ENCODE measurements at regions not wholly inside any gene's neighbourhood (a gene's known extent, or its start where the extent isn't known, plus 50 kb on each side); places are given as distances from the start of the nearest gene placed in this dataset.
"Not testable (repeated sequence)": the region's sequence is repeated elsewhere in the genome, so short reads cannot be mapped to it uniquely, and the experiment has no call there.

GRCh38 chr7:113198226-113198625, 79.9 kb upstream of the SMIM30 start:
- no peak for DNase-seq (ENCODE audit: low spot score)
- no peak for TF ChIP-seq CTCF (IDR thresholded peaks at IDR 0.05; ENCODE audit: extremely low read depth, missing control alignments)

- TF ChIP-seq CTCF (IDR thresholded peaks at IDR 0.05; ENCODE audit: extremely low read depth, missing control alignments): no peak
Measured at GRCh38 chr7:113197274-113197673, 78.9 kb upstream of the SMIM30 start.

GRCh38 chr7:113188396-113188795, 70.0 kb upstream of the SMIM30 start:
- no peak for TF ChIP-seq CTCF (IDR thresholded peaks at IDR 0.05; ENCODE audit: extremely low read depth, missing control alignments)

More at GRCh38 chr7:113197274-113197673, 78.9 kb upstream of the SMIM30 start:
- no peak for DNase-seq (ENCODE audit: low spot score)

GRCh38 chr7:113179313-113179712, 61.0 kb upstream of the SMIM30 start:
- no peak for DNase-seq (ENCODE audit: low spot score)
- TF ChIP-seq CTCF (IDR thresholded peaks at IDR 0.05; ENCODE audit: extremely low read depth, missing control alignments): no peak

More at GRCh38 chr7:113188396-113188795, 70.0 kb upstream of the SMIM30 start:
- DNase-seq (ENCODE audit: low spot score): no peak

GRCh38 chr7:113176836-113177235, 58.5 kb upstream of the SMIM30 start:
- TF ChIP-seq CTCF (IDR thresholded peaks at IDR 0.05; ENCODE audit: extremely low read depth, missing control alignments): no peak
- no peak for DNase-seq (ENCODE audit: low spot score)

GRCh38 chr7:113176180-113176579, 57.8 kb upstream of the SMIM30 start:
- not testable (repeated sequence) for DNase-seq (ENCODE audit: low spot score)

- DNase-seq (ENCODE audit: low spot score): no peak
- no peak for TF ChIP-seq CTCF (IDR thresholded peaks at IDR 0.05; ENCODE audit: extremely low read depth, missing control alignments)
Measured at GRCh38 chr7:113175525-113176104, 57.3 kb upstream of the SMIM30 start.

- no peak for TF ChIP-seq CTCF (IDR thresholded peaks at IDR 0.05; ENCODE audit: extremely low read depth, missing control alignments)
- no peak for DNase-seq (ENCODE audit: low spot score)
Measured at GRCh38 chr7:113172726-113173125, 54.4 kb upstream of the SMIM30 start.

Data from GM20000 (cell line).